Hematopoietic multipotent progenitor cell treated with erythropoietin and hydrocortisone succinate and interleukin-3 and kit ligand, for 17 days (in vitro differentiated cells): ENCODE measurements at regions not wholly inside any gene's neighbourhood (a gene's known extent, or its start where the extent isn't known, plus 50 kb on each side); places are given as distances from the start of the nearest gene placed in this dataset.

Experiments
- DNase-seq: peaks from one replicate; pipeline ENCODE4 v3.0.0-alpha.2; 2015; ENCODE audit warnings: low spot score

DNA sequence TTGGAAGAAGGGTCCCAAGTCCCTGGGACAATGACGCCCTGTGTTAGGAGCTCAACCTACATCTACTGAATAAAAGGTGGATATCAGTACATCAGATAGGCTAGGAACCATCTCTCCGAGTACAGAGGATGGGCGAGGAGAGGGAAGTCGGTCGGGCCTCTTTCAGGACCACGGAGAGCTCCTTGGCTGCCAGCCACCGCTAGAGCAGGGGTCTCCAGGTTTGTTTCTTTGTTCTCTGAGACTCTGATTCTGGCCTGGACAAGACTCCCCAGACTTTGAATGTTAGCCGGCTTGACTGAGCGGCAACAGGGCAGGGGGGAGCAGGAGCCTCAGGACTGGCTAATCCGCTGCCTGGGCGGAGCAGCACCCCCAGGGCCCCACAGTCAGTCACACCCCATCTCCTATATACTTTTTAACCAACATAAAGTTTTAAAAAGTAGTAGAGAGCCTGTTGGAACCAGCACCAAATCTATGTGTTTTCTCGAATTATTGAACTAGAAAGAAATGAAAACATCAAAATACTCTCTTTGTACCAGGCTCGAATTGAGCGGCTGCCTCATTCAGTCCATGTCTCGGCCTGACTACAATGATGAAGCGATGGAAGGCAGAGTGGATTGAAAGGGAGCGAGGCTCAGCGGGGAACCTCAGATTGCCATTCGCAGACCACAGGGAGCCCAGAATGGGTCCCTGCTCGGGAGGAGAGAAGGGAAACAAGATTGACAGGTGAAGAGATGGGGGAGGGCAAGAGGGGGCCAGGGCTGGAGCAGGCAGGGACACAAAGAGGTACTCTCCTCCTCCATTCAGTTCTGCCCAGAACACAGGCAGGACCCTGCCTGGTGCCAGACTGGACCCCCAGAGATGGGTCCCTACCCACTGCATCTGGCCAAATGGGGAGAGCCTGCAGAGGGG lies 131.6 kb downstream of the TPRA1 start:
- no peak for DNase-seq

DNA sequence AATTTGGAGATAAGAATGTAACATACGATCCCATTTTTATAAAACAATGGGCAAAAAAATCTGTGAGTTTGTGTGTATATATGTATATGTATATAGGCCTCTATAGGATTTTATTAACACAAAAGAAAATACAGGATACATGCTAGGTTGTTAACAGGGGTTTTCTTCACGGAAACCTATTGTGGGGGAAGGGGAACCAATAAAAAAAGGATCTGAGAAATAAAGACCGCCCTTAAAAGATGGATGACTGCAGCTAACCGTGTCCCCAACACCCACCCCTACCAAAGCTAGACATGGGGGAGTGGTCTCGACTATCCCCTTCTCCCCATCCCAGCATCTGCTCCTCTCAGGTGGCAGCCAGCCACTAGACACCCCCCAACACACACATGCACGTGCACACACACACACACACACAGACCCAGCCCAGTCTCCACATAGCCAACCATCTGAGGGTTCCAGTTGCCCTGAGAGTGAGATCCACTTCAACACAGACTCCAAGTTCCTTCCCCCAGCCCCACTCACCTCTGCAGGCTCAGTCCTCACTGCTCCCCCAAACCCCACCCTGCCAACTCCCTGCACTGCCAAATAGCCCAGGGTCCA lies 132.9 kb downstream of the TPRA1 start:
- no peak for DNase-seq

DNA sequence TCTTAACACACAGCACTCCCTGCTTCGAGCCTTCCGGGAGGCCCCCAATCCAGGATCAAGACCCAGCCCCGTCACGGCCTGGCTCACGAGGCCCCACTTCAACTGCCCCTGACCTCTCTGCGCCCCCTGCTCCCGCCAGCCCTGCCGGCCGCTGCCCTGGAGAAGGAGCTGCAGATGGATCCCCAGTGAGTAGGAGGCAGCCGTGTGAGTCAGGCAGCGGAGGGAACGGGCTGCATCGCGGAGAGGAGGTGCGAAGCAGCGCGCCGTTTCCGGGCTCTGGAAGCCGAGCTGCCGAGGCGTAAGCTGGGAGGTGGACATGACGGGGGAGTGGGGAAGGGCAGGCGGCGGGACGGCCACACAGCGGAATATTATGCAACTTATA lies 133.4 kb downstream of the TPRA1 start:
- DNase-seq: no peak

DNA sequence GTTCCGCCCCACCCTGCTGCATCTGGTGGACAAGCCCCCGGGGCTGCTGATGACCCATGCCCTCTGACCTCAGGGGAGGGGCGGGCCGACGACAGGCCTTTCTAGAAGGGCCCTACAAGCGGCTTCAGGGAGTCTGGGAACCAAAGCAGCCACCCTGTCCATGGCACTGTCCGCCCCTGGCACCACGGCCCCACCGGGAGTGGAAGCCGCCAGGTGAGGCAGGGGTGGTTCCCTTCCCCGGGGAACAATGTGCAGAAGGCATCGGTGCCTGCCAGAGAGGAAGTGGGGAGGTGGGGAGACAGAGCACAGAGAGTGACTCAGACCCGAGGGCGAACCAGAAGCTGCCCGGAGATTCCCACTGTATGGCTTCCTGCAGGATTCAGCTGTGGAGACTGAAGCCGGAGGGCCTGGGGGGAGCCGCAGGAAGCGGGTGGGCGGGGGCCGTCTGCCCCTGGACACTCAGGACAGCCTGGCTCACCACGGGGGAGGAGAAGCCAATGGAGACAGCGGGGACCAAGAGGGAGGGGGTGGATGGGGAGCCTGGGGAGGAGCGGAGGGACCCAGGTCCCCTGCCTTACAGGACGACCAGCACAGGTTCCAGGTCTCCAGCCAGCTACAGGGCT lies 134.0 kb downstream of the TPRA1 start:
- no peak for DNase-seq

DNA sequence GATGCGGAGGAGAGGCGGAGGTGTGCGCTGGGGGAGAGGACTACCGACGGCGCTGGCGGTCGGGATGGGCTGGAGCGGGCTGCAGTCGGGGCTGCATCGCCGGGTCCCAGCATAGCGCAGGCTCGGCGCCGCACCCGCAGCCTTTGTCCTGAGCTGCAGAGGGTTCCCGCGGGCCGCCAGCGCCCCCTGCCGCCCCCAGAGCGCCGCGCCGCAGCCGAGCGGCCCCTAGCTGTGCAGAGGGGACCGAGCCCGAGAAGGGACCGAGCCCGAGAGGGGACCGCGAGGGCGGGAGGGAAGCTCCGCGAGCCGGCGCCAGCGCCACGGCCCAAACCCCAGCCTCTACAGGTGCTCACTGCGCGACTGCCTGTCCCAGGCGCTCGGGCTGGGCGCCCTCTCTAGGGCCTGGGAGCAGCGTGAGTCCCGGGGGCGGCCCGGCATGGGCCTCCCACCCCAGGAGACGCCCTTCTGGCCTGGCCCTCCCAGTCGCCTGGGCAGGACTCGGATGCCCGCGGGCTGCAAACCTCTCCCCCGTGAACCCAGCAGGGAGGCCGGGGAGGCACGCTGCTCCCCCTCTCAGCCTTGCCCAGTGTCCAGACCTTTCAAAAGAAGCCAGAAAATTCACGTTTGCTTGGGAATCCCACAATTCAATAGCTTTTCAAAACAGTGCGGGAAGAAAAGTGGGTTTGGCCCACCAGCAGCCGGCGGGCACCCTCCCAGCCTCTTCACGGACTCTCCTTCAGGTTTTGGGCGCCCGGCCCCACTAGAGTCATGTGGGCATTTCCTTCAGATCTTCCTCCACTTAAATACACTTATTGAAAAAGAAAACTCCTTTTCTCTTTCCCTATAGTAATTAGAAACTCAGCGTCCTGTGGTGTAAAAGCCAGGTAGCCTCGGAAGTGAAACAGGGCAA lies 134.7 kb downstream of the TPRA1 start:
- no peak for DNase-seq

DNA sequence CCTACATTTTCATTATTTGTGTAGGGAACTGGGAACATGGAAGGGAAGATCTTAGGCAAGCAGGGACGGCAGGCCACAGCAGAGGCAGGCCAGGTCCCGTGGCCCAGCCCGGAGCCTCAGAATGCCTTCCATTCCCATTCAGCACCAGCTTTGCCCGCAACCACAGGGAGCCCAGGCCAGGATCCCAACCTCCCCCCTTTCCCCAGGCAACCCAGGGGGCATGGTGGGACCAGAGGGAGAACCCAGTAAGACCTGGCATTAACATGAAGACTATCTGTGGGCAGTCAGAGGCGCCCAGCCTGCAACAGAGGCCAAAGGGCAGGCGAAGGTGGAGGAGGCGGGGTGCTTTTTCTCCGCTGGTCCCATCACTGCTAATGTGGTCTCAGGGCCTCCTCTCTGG lies 135.6 kb downstream of the TPRA1 start:
- DNase-seq: no peak

DNA sequence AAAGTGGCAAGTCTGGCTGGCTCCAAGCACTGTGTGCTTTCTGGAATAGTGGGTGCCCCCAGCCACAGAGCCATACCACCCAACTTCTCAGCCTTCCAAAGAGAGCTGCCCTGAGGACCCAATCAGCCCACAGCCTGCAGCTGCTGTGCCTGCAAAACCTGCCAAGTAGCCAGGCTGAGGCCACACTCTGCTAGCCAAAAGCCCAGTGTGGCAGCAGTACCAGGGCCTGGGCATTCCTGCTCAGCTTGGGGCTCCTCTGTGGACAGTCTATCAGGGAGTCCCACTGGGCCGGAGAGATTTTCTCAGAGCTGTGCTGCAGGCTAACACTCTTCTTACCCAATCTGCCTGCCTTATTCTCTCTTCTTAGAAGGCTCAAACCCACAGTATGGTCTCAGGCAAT lies 136.5 kb downstream of the TPRA1 start:
- no peak for DNase-seq

DNA sequence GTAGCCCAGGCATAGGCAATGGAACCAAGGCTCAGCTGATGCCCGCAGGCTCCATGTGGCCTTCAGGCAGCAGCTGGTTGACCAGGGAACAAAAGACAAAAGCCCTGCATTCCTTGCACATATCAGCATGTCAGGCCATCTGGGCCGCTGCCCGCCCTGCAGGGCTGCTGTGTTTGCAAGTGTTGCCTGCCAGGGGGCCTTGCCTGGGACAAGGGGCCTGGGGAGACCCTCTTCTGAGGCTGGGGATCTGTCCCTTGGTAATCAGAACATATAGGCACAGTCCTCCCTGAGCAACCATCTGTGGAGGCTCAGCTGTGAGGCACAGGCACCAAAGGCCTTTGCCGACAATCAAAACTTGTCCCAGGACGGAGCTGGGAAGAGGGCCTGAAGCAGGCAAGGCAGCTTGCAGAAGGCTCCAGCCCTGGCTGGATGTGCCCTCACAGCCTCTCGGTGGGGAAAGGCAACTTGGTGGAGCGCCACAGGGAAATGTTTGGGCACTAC lies 138.2 kb downstream of the TPRA1 start:
- DNase-seq: no peak

DNA sequence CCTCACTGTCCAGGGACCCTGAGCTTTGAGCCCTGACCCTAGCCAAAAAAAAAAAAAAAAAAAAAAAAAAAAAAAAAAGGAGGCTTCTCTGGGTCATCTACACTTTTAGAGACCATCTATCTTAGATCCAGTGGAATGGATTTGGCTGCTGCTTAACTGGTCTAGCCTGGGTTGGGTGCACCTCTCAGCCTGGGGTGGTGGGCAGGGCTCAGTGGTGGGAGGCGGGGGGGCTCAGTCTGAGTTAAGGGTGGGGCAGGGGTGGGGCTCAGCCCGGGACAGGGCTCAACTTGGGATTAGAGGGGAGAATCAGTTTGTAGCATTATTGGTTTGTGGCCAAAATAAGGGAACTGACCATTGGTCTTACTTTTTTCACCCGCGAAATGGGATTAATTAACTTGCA lies 139.2 kb downstream of the TPRA1 start:
- no peak for DNase-seq

DNA sequence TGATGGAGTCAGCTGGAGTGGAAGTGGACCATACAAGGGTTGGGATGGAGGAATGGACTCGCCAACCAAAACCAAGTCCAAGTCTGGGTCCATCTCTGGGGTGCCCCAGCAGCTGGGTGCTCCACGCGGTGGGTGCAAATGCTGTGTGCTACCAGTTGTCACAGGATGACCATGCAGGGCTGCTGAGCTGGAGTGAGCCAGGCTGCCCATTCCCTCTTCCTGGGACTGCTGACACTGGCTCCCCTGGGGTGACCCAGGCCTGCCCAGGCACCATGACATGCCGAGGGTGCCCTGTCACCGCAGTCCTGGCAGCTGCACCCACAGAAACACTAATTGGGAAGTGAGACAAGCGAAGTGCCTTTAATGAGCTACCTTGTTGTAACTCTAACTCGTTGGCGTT lies 140.2 kb downstream of the TPRA1 start:
- no peak for DNase-seq

DNA sequence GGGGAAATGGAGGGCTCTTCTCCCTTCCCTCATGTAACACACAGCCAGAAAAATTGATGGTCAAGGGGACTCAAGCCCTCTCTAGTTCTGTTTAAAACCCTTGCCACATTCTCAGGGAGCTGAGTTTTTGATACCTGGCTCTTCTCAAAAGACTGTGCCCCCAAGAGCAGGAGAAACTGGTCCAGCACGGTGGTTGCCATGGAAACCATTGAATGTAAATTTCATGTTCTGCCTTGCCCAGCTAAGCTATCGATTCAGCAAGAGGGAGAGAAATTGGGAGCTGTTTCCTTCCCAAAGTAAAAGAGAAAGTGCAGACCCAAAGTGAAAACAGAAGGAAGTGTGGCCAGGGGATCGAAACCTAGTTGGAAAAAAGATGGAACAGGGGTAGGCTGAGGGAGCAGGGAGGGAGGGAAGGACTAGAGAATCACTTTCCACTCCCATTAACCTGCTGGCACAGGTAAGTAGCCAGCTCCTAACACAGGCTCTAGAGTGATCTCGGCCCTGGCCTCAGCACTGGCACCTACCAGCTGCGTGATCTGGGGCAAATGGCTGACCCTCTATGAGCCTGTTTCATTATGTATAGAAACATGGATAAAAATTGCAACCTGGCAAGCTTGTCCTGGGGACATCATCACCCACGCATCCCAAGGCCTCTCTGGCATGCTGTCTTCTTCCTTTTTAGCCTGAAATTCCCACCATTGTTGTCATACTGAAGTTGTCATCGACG lies 140.9 kb downstream of the TPRA1 start:
- DNase-seq: no peak

DNA sequence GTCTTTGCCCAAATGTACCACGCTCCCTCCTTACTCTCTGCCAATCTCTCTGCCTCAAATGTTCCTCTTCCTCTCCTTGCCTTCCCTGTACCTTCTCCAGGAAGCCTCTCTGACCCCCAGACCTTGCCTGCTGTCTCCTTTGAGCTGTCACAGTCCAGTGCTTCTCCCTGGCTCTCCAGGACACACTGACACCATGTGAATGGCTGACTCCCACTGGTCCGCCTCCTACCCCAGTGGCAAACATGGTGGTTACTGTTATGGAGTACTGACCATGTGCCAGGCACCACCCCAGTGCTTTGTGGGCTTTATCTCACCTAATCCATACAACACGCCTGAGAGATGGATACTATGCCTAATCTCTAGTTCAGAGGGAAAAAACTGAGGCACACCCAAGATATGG lies 141.9 kb downstream of the TPRA1 start:
- DNase-seq: no peak

DNA sequence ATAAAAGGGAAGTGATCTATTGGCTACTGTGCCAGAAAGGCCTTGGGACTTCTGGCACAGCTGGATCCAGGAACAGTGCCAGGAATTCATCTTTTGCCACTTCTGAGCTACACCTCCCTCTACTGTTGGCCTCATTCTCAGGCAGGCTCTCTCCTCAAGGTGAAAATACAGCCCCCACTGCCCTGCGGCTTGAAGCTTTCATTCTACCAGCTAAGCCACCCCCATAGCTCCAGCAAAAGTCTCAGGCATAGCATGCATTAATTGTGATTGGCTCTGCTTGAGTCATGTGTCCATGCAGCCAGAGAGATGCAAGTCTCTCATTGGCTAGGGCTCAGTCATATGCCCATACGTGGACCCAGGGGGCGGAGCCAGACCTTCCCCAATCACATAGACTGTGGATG lies 142.4 kb downstream of the TPRA1 start:
- DNase-seq: no peak

DNA sequence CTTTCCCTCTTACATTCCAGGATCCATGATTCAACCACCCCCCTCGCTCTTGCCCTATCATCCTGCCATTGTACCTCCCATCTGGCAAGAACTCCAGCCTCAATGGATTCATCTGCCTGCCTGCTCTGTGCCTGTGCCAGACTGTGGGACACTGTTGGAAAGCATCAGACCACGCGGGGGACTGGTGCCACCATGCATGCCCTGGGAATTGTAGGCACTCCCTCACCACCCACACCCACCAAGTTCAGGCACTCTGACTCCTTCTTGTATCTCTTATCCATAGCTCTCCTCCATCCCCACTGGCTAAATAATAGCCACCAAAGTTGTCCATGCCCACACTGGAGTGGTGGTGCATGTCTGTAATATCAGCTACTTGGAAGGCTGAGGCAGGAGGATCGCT lies 143.8 kb downstream of the TPRA1 start:
- no peak for DNase-seq

DNA sequence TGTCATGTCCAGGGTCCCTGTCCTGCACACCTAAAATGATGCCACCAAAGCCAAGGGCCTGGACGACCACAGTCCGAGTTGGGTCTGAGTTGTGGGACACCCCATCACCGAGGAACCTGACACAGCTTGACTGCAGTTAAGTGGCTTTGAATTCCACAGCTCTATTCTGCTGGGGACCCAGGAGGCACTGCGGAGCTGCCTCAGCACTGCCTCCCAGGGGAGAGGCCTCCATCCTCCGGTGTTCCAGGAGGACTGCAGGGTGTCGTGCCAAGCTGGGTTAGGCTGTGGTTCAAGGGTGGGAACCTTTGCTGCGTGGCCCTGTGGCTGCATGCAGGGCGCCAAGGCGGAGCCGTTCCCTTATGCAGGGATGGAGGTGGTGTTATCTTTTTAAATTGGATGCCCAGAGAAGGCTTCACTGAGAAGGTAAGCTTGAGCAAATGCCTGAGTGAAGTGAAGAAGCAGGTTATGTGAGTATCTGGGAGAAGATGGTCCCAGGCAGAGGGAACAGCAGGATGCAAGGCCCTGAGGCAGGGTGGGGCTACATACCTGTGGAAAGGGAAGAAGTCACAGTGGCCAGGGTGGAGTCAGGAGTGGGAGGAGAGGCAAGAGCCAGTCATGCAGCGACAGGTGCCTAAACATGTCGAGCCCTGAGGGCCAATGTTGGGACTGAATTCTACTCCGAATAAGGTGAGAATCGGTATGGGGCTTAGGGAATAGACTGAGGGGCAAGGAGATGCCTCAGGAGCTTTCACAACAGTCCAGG lies 144.8 kb downstream of the TPRA1 start:
- DNase-seq: no peak

DNA sequence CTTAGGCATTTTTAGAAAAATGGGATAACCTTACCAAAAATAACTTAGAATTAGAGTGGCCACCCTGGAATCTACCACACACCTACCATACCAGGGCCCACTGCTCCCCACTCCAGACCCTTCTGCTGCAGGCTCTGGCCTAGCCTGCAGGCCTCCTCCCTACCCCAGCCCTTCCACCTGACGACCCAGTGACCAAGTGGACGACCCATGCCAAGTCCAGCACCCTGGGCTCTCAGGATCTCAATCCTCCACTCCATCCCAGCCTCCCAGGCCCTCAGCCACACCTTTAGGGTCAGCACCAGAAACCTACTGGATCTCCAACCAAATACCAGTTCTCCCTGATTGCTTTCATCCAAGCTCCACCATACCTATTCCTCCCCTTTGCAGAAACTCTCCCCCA lies 145.8 kb downstream of the TPRA1 start:
- no peak for DNase-seq

DNA sequence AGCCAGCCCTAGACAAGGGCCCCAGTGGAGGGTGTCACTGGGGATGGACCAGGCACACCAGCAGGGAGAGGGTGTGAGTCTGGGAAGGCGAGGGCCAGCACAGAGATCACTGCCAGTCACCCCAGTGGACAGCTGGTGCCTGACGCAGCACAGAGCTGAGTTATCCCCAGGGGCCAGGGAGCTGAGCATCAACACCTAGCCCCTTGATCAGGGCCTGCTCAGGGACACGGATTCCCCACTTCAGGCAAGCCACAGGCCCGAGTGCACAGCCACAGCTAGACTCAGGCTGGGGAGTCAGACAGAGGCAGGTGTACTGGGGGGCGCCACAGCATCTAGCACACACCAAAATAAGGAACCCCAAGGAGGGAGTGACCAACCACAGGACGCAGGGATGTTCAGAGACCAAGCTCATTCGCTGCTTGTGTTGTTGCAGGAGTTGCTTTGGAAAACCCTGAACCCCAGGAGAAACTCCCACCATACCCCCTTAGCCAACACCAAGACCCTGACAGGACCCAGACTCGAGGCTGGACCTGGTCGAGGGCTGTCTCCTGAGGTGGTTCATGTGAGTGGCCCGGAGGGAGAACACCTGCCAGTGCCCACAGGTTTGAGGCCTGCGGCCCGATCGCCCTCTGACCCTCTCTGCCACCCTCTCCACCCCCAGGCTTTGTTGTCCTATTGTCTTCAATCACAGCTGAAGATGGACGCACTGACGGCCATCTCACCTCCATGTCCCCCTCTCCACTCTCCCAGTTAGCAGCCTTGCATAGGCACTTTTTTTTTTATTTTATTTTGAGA lies 146.8 kb downstream of the TPRA1 start:
- DNase-seq: no peak

DNA sequence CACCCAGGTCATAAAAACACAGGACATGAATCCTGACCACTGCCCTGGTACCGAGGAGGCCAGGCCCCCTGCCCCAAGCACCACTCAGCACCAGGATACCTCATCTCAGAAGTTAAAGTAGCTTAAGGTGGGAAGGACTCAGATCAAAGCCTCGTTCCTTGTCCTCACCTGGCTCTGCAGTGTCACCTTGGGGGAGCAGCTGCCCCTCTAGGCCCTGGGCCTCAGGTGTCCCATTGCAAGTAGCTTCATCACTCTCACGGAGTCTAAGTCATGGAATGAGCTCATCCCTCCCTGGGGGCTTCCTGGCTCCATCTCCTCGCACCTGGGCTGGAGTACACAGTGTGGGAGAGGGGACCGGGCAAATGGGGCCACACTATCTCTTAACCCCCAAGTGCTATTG lies 148.0 kb downstream of the TPRA1 start:
- no peak for DNase-seq

DNA sequence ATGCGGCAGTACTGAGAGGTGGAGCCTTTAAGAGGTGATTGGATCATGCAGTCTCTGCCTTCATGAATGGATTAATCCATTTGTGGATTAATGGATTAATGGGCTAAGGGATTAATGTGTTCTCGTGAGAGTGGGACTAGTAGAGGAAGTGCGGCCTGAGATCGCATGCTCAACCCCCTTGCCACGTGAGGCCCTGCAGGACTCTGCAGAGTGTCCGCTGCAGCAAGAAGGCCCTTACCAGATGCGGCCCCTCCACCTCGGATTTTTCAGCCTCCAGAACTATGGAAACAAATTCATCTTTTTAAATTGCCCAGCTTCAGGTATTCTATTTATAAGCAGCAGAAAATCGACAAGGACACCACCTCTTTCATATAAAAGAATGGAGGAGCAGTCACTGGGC lies 148.8 kb downstream of the TPRA1 start:
- DNase-seq: no peak

DNA sequence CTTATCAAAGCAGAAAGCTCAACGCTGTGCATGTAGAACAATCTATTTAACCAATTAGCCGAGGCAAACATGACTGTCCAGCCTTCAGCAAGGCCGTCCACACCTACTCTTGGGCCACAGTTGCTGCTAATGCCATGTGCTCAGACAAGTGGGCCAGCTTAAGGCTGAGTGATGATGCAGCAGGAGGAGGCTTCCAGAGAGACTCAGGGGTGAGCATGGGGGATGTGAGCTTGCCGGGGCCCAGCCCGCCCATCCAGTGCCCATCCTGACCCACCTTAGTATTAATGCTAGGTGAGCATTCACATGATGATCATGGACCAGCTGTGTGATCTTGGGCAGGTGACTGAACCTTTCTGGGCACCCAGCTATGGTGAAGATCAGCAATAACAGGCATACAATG lies 150.1 kb downstream of the TPRA1 start:
- DNase-seq: no peak
